Uterus (tissue), 2 donors: ENCODE measurements at regions not wholly inside any gene's neighbourhood (a gene's known extent, or its start where the extent isn't known, plus 50 kb on each side); places are given as distances from the start of the nearest gene placed in this dataset.

Experiments used
- POLR2A ChIP-seq, 2 donors: fragments of 450-650 bp; IDR thresholded peaks; one replicate each; pipeline ENCODE4 v1.6.1; 2016; ENCODE audit warnings: antibody characterized with exemption in 2 of 2, mild to moderate bottlenecking in 1 of 2, moderate library complexity in 1 of 2
- TF ChIP-seq, protein P1 (sequence below), 4 experiments: fragments of 200-600 bp in 2 of 4; fragments of 450-650 bp in 2 of 4; sonication (generic) in 2 of 4; IDR thresholded peaks; one replicate each; pipeline ENCODE4 v1.5.1; 2016 to 2019; ENCODE audit warnings: antibody characterized with exemption in 4 of 4, mild to moderate bottlenecking in 2 of 4, moderate library complexity in 1 of 4

DNA sequence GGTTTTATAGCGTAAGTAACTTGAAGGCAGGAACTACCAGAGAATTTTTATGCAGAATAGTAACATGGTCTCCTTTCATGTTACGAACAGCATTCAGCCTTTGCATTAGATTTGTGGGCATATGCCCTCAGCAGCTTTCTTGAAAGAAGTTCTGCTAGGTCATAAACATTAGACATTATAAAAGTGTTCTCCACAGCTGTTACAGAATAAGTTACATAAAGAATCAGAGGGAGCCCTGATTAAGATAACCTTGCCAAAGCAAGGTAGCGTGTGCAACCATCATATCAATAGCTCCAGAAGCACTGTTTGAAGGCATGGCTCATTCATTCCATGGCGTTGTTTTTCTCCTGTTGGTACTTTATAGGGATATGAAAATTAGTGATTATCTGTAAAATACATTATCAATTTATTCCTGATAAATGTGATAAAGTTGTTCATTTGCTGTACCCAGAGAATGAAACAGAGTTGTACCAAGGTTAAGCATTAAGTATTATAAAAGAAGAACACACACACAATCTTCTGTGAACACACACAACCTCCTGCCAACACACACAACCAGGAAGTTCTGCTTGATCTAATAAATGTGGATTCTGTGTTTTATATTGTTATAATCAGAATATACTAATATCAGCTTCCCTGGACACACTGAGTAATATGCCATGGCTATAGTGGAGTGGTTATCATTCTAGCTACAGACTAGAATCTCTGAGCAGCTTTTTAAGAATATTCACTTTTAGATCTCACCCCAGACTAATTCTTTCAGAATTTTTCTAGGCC is 286.7 kb upstream of the SLC39A10 start:
- TF ChIP-seq, protein P1, sequence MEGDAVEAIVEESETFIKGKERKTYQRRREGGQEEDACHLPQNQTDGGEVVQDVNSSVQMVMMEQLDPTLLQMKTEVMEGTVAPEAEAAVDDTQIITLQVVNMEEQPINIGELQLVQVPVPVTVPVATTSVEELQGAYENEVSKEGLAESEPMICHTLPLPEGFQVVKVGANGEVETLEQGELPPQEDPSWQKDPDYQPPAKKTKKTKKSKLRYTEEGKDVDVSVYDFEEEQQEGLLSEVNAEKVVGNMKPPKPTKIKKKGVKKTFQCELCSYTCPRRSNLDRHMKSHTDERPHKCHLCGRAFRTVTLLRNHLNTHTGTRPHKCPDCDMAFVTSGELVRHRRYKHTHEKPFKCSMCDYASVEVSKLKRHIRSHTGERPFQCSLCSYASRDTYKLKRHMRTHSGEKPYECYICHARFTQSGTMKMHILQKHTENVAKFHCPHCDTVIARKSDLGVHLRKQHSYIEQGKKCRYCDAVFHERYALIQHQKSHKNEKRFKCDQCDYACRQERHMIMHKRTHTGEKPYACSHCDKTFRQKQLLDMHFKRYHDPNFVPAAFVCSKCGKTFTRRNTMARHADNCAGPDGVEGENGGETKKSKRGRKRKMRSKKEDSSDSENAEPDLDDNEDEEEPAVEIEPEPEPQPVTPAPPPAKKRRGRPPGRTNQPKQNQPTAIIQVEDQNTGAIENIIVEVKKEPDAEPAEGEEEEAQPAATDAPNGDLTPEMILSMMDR (IDR thresholded peaks at IDR 0.05), result no peak
- TF ChIP-seq POLR2A (IDR thresholded peaks at IDR 0.05), result no peak
